ENCODE measurements at regions not wholly inside any gene's neighbourhood (a gene's known extent, or its start where the extent isn't known, plus 50 kb on each side); places are given as distances from the start of the nearest gene placed in this dataset.

DNA sequence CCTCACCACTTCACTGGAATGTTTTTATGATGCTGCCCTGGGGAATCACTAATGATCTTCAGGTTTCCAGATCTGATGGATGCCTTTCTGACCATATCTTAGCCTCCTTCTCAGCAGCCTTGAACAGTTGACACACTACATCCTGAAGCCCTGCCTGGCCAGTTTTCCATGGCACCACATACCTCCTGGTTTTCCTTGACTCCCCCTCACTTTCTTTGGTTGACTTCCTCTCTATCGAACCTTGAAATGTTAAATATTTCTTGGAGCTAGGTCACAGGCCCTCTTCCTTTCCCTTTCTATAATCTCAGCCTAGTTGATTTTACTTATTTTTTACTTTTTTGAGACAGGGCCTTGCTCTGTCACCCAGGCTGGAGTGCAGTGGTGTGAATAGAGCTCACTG is 108.8 kb upstream of the CDK1 start:
- no peak for TF ChIP-seq LEF1 (IDR thresholded peaks at IDR 0.05; ENCODE audit: borderline replicate concordance)
- TF ChIP-seq SP1 (IDR thresholded peaks at IDR 0.05), result no peak
- TF ChIP-seq BHLHE40 (IDR thresholded peaks at IDR 0.05; ENCODE audit: borderline replicate concordance), result no peak
- no peak for TF ChIP-seq ARNT (IDR thresholded peaks at IDR 0.05)
- no peak for TF ChIP-seq TARDBP (IDR thresholded peaks at IDR 0.05)
- no peak for TF ChIP-seq NFRKB (IDR thresholded peaks at IDR 0.05)

Data from HEK293T (cell line).